ENCODE measurements at regions not wholly inside any gene's neighbourhood (a gene's known extent, or its start where the extent isn't known, plus 50 kb on each side); places are given as distances from the start of the nearest gene placed in this dataset.
"Not testable (repeated sequence)": the region's sequence is repeated elsewhere in the genome, so short reads cannot be mapped to it uniquely, and the experiment has no call there.

DNA sequence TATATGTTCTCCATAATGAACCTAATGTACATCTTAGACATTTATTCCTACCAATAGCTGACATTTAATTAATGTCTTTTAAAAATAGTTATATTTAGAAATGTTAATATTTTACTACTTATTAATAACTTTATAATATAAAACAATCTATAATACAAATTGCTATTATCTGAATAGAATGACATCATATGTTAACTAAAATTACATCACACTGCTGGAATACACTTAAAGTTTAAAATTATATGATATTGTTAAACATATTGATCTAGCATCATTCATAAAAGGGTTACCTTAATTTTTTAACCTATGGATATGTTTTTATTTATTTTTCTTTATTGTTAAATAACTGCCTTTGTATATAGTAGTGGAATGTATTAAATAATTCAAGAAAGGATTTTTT lies 660.2 kb upstream of the ADGRB3 start:
- intact Hi-C loops (cut with micrococcal nuclease) = no loop called here
- Histone ChIP-seq H3K27me3 (ENCODE audit: insufficient read depth, low read length) (no peaks in the 10 kb centered on the region), H3K36me3 (ENCODE audit: insufficient read depth, low read length) (no peaks in the 10 kb centered on the region), H3K4me1 (ENCODE audit: insufficient read depth, low read length) (no peaks in the 10 kb centered on the region), H3K4me3 (ENCODE audit: low read length in 2 of 2) (no peak overlapping the region), H3K27ac (ENCODE audit: low read depth, low read length) (no peak overlapping the region), H3K9me3 (ENCODE audit: control insufficient read depth in 1 of 2, low read length in 2 of 2) (no peaks in the 10 kb centered on the region)
- Mint-ChIP-seq H3K36me3 (no peaks in the 10 kb centered on the region), H3K4me1 (no peaks in the 10 kb centered on the region), H3K4me3 (no peak overlapping the region), H3K27me3 (no peaks in the 10 kb centered on the region), H3K9me3 (peaks cover 0 to 5% (median 0%) of the 10 kb centered on the region in 8 donors), H3K27ac (no peak overlapping the region)
- POLR2A ChIA-PET (ENCODE audit: partially characterized antibody) = no interaction called here
- CTCF ChIA-PET (ENCODE audit: partially characterized antibody) = no interaction called here
- DNase-seq = no peak

- H3K36me3 Mint-ChIP-seq = no peaks in the 10 kb centered on the region
- intact Hi-C loops (cut with micrococcal nuclease) = no loop called here
- H3K9me3 Mint-ChIP-seq = peaks cover 0 to 11% (median 3%) of the 10 kb centered on the region in 8 donors
- H3K4me3 Mint-ChIP-seq = no peak overlapping the region
- no peaks in the 10 kb centered on the region for H3K4me1 Mint-ChIP-seq
- no peak overlapping the region for H3K27ac ChIP-seq (ENCODE audit: low read depth, low read length)
- CTCF ChIA-PET (ENCODE audit: partially characterized antibody) = no interaction called here
- no peaks in the 10 kb centered on the region for H3K27me3 Mint-ChIP-seq
- no peaks in the 10 kb centered on the region for H3K9me3 ChIP-seq (ENCODE audit: control insufficient read depth in 1 of 2, low read length in 2 of 2)
- no peaks in the 10 kb centered on the region for H3K36me3 ChIP-seq (ENCODE audit: insufficient read depth, low read length)
- POLR2A ChIA-PET (ENCODE audit: partially characterized antibody) = no interaction called here
- H3K4me3 ChIP-seq (ENCODE audit: low read length in 2 of 2) = no peak overlapping the region
- no peaks in the 10 kb centered on the region for H3K4me1 ChIP-seq (ENCODE audit: insufficient read depth, low read length)
- H3K27ac Mint-ChIP-seq = no peak overlapping the region
- no peaks in the 10 kb centered on the region for H3K27me3 ChIP-seq (ENCODE audit: insufficient read depth, low read length)
- DNase-seq = no peak
Measured at GRCh38 chr6:67971812-67972211, 663.3 kb upstream of the ADGRB3 start.

- ChIA-PET CTCF (ENCODE audit: partially characterized antibody) (no interaction called here), POLR2A (ENCODE audit: partially characterized antibody) (no interaction called here)
- DNase-seq = no peak
- Histone ChIP-seq H3K4me3 (ENCODE audit: low read length in 2 of 2) (no peak overlapping the region), H3K9me3 (ENCODE audit: control insufficient read depth in 1 of 2, low read length in 2 of 2) (no peaks in the 10 kb centered on the region), H3K4me1 (ENCODE audit: insufficient read depth, low read length) (no peaks in the 10 kb centered on the region), H3K27me3 (ENCODE audit: insufficient read depth, low read length) (no peaks in the 10 kb centered on the region), H3K27ac (ENCODE audit: low read depth, low read length) (no peak overlapping the region), H3K36me3 (ENCODE audit: insufficient read depth, low read length) (no peaks in the 10 kb centered on the region)
- Mint-ChIP-seq H3K9me3 (peaks cover 0 to 12% (median 3%) of the 10 kb centered on the region in 8 donors), H3K4me1 (no peaks in the 10 kb centered on the region), H3K27me3 (no peaks in the 10 kb centered on the region), H3K27ac (no peak overlapping the region), H3K36me3 (no peaks in the 10 kb centered on the region), H3K4me3 (no peak overlapping the region)
- intact Hi-C loops (cut with micrococcal nuclease) = no loop called here
Measured at GRCh38 chr6:67966830-67967229, 668.3 kb upstream of the ADGRB3 start.

- H3K4me3 ChIP-seq (ENCODE audit: low read length in 2 of 2) = no peak overlapping the region
- no peaks in the 10 kb centered on the region for H3K4me1 ChIP-seq (ENCODE audit: insufficient read depth, low read length)
- ChIA-PET POLR2A (ENCODE audit: partially characterized antibody) (no interaction called here), CTCF (ENCODE audit: partially characterized antibody) (no interaction called here)
- H3K9me3 ChIP-seq (ENCODE audit: control insufficient read depth in 1 of 2, low read length in 2 of 2) = no peaks in the 10 kb centered on the region
- H3K27ac ChIP-seq (ENCODE audit: low read depth, low read length) = no peak overlapping the region
- Mint-ChIP-seq H3K27ac (no peak overlapping the region), H3K4me3 (no peak overlapping the region), H3K36me3 (no peaks in the 10 kb centered on the region), H3K4me1 (no peaks in the 10 kb centered on the region), H3K9me3 (peaks cover 0 to 23% (median 10%) of the 10 kb centered on the region in 8 donors), H3K27me3 (no peaks in the 10 kb centered on the region)
- DNase-seq = no peak
- H3K27me3 ChIP-seq (ENCODE audit: insufficient read depth, low read length) = no peaks in the 10 kb centered on the region
- H3K36me3 ChIP-seq (ENCODE audit: insufficient read depth, low read length) = no peaks in the 10 kb centered on the region
- intact Hi-C loops (cut with micrococcal nuclease) = no loop called here
Measured at GRCh38 chr6:67956352-67956751, 678.7 kb upstream of the ADGRB3 start.

DNA sequence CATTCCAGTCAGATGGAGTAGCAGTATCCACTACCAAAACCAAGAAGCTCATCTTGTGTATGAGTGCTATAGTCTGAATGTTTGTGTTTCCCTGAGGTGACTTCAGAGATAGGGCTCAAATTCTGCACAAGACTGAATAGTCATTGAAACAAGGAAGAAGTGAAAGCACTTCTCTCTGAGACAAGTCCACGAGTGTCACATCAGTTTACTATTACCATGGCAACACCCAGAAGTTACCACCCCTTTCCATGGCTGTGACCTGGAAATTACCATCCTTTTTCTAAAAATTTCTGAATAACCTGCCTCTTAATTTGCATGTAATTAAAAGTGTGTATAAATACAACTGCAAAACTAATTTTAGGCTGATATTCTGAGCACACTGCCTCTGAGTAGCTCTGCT lies 682.1 kb upstream of the ADGRB3 start:
- DNase-seq = no peak
- Mint-ChIP-seq H3K36me3 (no peaks in the 10 kb centered on the region), H3K9me3 (peaks cover 0 to 28% (median 16%) of the 10 kb centered on the region in 8 donors), H3K27ac (no peak overlapping the region), H3K27me3 (no peaks in the 10 kb centered on the region), H3K4me1 (no peaks in the 10 kb centered on the region), H3K4me3 (no peak overlapping the region)
- Histone ChIP-seq H3K4me3 (ENCODE audit: low read length in 2 of 2) (no peak overlapping the region), H3K4me1 (ENCODE audit: insufficient read depth, low read length) (no peaks in the 10 kb centered on the region), H3K9me3 (ENCODE audit: control insufficient read depth in 1 of 2, low read length in 2 of 2) (no peaks in the 10 kb centered on the region), H3K36me3 (ENCODE audit: insufficient read depth, low read length) (no peaks in the 10 kb centered on the region), H3K27ac (ENCODE audit: low read depth, low read length) (no peak overlapping the region), H3K27me3 (ENCODE audit: insufficient read depth, low read length) (no peaks in the 10 kb centered on the region)
- ChIA-PET CTCF (ENCODE audit: partially characterized antibody) (no interaction called here), POLR2A (ENCODE audit: partially characterized antibody) (no interaction called here)
- intact Hi-C loops (cut with micrococcal nuclease) = no loop called here

- H3K9me3 Mint-ChIP-seq = peaks cover 0 to 25% (median 15%) of the 10 kb centered on the region in 8 donors
- H3K27ac Mint-ChIP-seq = no peak overlapping the region
- no peak overlapping the region for H3K4me3 ChIP-seq (ENCODE audit: low read length in 2 of 2)
- DNase-seq = no peak
- no peaks in the 10 kb centered on the region for H3K9me3 ChIP-seq (ENCODE audit: control insufficient read depth in 1 of 2, low read length in 2 of 2)
- CTCF ChIA-PET (ENCODE audit: partially characterized antibody) = no interaction called here
- no peaks in the 10 kb centered on the region for H3K36me3 ChIP-seq (ENCODE audit: insufficient read depth, low read length)
- no peaks in the 10 kb centered on the region for H3K4me1 Mint-ChIP-seq
- H3K4me1 ChIP-seq (ENCODE audit: insufficient read depth, low read length) = no peaks in the 10 kb centered on the region
- H3K27me3 ChIP-seq (ENCODE audit: insufficient read depth, low read length) = no peaks in the 10 kb centered on the region
- H3K36me3 Mint-ChIP-seq = no peaks in the 10 kb centered on the region
- H3K27ac ChIP-seq (ENCODE audit: low read depth, low read length) = no peak overlapping the region
- H3K4me3 Mint-ChIP-seq = no peak overlapping the region
- H3K27me3 Mint-ChIP-seq = no peaks in the 10 kb centered on the region
- POLR2A ChIA-PET (ENCODE audit: partially characterized antibody) = no interaction called here
- intact Hi-C loops (cut with micrococcal nuclease) = no loop called here
Measured at GRCh38 chr6:67952121-67952520, 683.0 kb upstream of the ADGRB3 start.

GRCh38 chr6:67947762-67948161 lies 687.3 kb upstream of the ADGRB3 start:
- POLR2A ChIA-PET (ENCODE audit: partially characterized antibody); H3K27ac Mint-ChIP-seq; H3K27ac ChIP-seq (ENCODE audit: low read depth, low read length); H3K36me3 ChIP-seq (ENCODE audit: insufficient read depth, low read length); CTCF ChIA-PET (ENCODE audit: partially characterized antibody); H3K27me3 ChIP-seq (ENCODE audit: insufficient read depth, low read length); H3K4me1 Mint-ChIP-seq; H3K4me3 Mint-ChIP-seq; H3K9me3 ChIP-seq (ENCODE audit: control insufficient read depth in 1 of 2, low read length in 2 of 2); H3K36me3 Mint-ChIP-seq; DNase-seq; H3K27me3 Mint-ChIP-seq; H3K4me1 ChIP-seq (ENCODE audit: insufficient read depth, low read length); intact Hi-C loops (cut with micrococcal nuclease); H3K4me3 ChIP-seq (ENCODE audit: low read length in 2 of 2): not testable (repeated sequence)
- H3K9me3 Mint-ChIP-seq = peaks cover 2 to 22% (median 9%) of the 10 kb centered on the region in 8 donors

DNA sequence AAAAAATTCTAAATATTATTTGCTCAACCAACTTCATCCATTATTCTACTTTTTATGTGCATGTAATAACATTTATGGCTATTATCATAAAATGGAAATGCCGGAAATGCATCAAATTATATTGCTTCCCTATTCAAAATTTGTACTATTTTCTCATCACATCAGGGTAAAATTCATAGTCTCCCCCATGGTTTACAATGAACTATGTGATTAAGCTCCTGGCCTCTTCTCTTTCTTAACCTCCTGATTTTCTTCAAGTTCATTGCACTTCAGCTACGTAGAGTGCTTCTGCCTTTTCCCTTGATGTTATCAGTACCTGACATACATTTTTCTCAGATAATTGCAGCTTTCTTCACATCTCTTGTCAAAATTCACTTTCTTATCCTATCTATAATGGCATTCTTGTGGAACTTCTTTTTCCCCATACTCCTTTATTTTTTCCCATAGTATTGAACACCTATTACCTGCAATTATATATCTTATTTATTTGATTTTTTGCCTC lies 699.1 kb upstream of the ADGRB3 start:
- DNase-seq = no peak
- no peak overlapping the region for H3K4me3 Mint-ChIP-seq
- H3K27ac Mint-ChIP-seq = peak overlapping the region in 1 of 7 donors; percentile 24
- Histone ChIP-seq H3K4me3 (ENCODE audit: low read length in 2 of 2) (no peak overlapping the region), H3K4me1 (ENCODE audit: insufficient read depth, low read length) (no peaks in the 10 kb centered on the region), H3K9me3 (ENCODE audit: control insufficient read depth in 1 of 2, low read length in 2 of 2) (no peaks in the 10 kb centered on the region), H3K27ac (ENCODE audit: low read depth, low read length) (no peak overlapping the region), H3K27me3 (ENCODE audit: insufficient read depth, low read length) (no peaks in the 10 kb centered on the region), H3K36me3 (ENCODE audit: insufficient read depth, low read length) (no peaks in the 10 kb centered on the region)
- H3K36me3 Mint-ChIP-seq = no peaks in the 10 kb centered on the region
- H3K4me1 Mint-ChIP-seq = no peaks in the 10 kb centered on the region
- POLR2A ChIA-PET (ENCODE audit: partially characterized antibody) = no interaction called here
- H3K9me3 Mint-ChIP-seq = peaks cover 0 to 9% (median 3%) of the 10 kb centered on the region in 8 donors
- H3K27me3 Mint-ChIP-seq = no peaks in the 10 kb centered on the region
- CTCF ChIA-PET (ENCODE audit: partially characterized antibody) = no interaction called here
- intact Hi-C loops (cut with micrococcal nuclease) = no loop called here
